Loucy (cell line): ENCODE measurements at regions not wholly inside any gene's neighbourhood (a gene's known extent, or its start where the extent isn't known, plus 50 kb on each side); places are given as distances from the start of the nearest gene placed in this dataset.

ENCODE experiments used
- H2AFZ ChIP-seq: fragments of 200-600 bp; sonication (generic); 2 replicates; pipeline ENCODE4 v1.6.0; 2016; ENCODE audit warnings: antibody characterized with exemption, mild to moderate bottlenecking, low read length, moderate library complexity
- H3F3A ChIP-seq: fragments of 200-600 bp; 2 replicates; pipeline ENCODE4 v1.6.0; 2016; ENCODE audit warnings: antibody characterized with exemption, low read depth, mild to moderate bottlenecking
- H3K27me3 ChIP-seq: fragments of 200-600 bp; sonication (generic); 2 replicates; pipeline ENCODE4 v1.6.1; 2014; ENCODE audit warnings: low read length, mild to moderate bottlenecking; ENCODE audit not compliant: insufficient read depth, poor library complexity, severe bottlenecking
- H3K36me3 ChIP-seq: fragments of 200-600 bp; sonication (generic); 2 replicates; pipeline ENCODE4 v1.6.1; 2016; ENCODE audit warnings: low read length; ENCODE audit not compliant: insufficient read depth
- H3K4me1 ChIP-seq: fragments of 200-600 bp; sonication (generic); 2 replicates; pipeline ENCODE4 v1.5.1; 2014; ENCODE audit warnings: low read length, mild to moderate bottlenecking; ENCODE audit not compliant: insufficient read depth, poor library complexity, severe bottlenecking
- H3K4me2 ChIP-seq: fragments of 200-600 bp; sonication (generic); 2 replicates; pipeline ENCODE4 v1.6.0; 2014; ENCODE audit warnings: antibody characterized with exemption, low read length, low read depth, mild to moderate bottlenecking; ENCODE audit not compliant: poor library complexity, severe bottlenecking
- H3K4me3 ChIP-seq: fragments of 200-600 bp; sonication (generic); 2 replicates; pipeline ENCODE4 v1.5.1; 2014; ENCODE audit warnings: low read length, mild to moderate bottlenecking, mixed read lengths; ENCODE audit not compliant: poor library complexity, severe bottlenecking
- H3K79me2 ChIP-seq: fragments of 200-600 bp; sonication (generic); 2 replicates; pipeline ENCODE4 v1.6.1; 2014; ENCODE audit warnings: low read length; ENCODE audit not compliant: insufficient read depth
- H3K9ac ChIP-seq: fragments of 200-600 bp; sonication (generic); 2 replicates; pipeline ENCODE4 v1.6.0; 2014; ENCODE audit warnings: mild to moderate bottlenecking, low read depth, low read length, moderate library complexity; ENCODE audit not compliant: poor library complexity, severe bottlenecking
- H3K9me2 ChIP-seq: fragments of 200-600 bp; sonication (generic); replicated peaks from 2 replicates; pipeline ENCODE4 v1.6.1; 2016; ENCODE audit warnings: low read depth, low read length, mixed read lengths
- H3K9me3 ChIP-seq: fragments of 200-600 bp; sonication (generic); 2 replicates; pipeline ENCODE4 v1.6.1; 2014; ENCODE audit warnings: mild to moderate bottlenecking, antibody characterized with exemption, low read length, low read depth; ENCODE audit not compliant: insufficient read depth
- H4K20me1 ChIP-seq: fragments of 200-600 bp; sonication (generic); 2 replicates; pipeline ENCODE4 v1.6.0; 2014; ENCODE audit warnings: antibody characterized with exemption, low read length, mild to moderate bottlenecking; ENCODE audit not compliant: insufficient read depth, poor library complexity, severe bottlenecking
- EZH2phosphoT487 ChIP-seq: fragments of 200-600 bp; IDR thresholded peaks from 2 replicates; pipeline ENCODE4 v1.6.1; 2018; ENCODE audit warnings: antibody characterized with exemption, mild to moderate bottlenecking, moderate library complexity, borderline replicate concordance
- TF ChIP-seq, protein P1 (sequence below): fragments of 200-600 bp; sonication (generic); conservative IDR thresholded peaks from 2 replicates; pipeline ENCODE4 v1.5.1; 2014; ENCODE audit warnings: mild to moderate bottlenecking, antibody characterized with exemption, low read length

DNA sequence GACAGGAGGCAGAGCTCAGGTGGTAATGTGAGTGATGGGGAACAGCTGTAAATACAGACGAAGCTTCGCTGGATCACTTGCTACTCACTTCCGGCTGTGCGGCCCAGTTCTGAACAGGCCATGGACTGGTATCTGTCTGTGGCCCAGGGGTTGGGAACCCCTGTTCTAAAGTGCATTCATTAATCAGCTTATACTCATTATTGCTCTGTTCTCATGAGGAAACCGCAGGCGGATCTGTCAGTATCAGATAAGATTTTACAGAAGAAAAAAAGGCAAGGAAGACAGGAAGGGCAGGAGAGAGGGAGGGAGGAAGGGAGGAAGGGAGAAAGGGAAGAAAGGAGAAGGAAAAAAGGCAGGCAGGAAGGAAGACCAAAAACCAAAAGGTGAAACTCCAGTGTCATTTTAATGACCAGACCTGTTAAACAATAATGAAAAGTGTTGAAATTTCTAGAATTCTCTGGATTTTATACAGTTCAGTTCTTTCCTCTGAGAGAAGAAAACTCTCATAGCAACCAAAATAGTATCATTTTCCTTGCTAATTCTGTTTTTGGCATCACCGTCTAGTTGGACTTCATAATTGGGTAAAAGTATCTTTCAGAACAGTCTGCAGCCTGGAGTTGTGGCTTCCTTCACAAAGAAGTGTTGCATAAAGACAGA lies 128.0 kb upstream of the PROK2 start:
- Histone ChIP-seq H3K36me3 (no peaks in the 10 kb centered on the region), H4K20me1 (no peaks in the 10 kb centered on the region), H2AFZ (no peak overlapping the region), H3K4me3 (no peak overlapping the region), H3K27me3 (no peaks in the 10 kb centered on the region), H3K9me2 (no peaks in the 10 kb centered on the region), H3K9ac (no peak overlapping the region), H3F3A (no peaks in the 10 kb centered on the region), H3K4me2 (no peak overlapping the region), H3K9me3 (no peaks in the 10 kb centered on the region), H3K79me2 (no peaks in the 10 kb centered on the region), H3K4me1 (peaks cover 5% of the 10 kb centered on the region)
- TF ChIP-seq EZH2phosphoT487 = no peak
- TF ChIP-seq, protein P1, sequence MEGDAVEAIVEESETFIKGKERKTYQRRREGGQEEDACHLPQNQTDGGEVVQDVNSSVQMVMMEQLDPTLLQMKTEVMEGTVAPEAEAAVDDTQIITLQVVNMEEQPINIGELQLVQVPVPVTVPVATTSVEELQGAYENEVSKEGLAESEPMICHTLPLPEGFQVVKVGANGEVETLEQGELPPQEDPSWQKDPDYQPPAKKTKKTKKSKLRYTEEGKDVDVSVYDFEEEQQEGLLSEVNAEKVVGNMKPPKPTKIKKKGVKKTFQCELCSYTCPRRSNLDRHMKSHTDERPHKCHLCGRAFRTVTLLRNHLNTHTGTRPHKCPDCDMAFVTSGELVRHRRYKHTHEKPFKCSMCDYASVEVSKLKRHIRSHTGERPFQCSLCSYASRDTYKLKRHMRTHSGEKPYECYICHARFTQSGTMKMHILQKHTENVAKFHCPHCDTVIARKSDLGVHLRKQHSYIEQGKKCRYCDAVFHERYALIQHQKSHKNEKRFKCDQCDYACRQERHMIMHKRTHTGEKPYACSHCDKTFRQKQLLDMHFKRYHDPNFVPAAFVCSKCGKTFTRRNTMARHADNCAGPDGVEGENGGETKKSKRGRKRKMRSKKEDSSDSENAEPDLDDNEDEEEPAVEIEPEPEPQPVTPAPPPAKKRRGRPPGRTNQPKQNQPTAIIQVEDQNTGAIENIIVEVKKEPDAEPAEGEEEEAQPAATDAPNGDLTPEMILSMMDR = no peak

DNA sequence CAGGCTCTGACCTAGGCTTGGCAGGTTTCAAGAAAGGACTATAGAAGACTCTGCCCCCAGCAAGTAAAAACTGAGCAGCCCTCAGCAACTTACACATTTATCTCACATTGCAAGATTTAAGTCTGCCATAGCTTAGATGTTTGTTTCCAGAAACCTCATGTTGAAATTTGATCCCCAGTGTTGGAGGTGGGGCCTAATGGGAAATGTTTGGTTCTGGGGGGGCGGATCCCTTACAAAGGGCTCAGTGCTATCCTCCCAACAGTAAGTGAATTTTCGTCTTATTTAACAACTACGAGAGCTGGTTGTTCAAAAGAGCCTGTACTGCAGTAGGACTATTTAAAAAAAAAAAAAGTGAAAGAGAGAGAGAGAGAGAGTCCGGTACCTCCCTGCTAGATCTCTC lies 125.2 kb upstream of the PROK2 start:
- no peaks in the 10 kb centered on the region for H4K20me1 ChIP-seq
- TF ChIP-seq, protein P1 = no peak
- no peak for TF ChIP-seq EZH2phosphoT487
- no peaks in the 10 kb centered on the region for H3K9me3 ChIP-seq
- no peak overlapping the region for H3K9ac ChIP-seq
- H3F3A ChIP-seq = no peaks in the 10 kb centered on the region
- no peak overlapping the region for H3K4me3 ChIP-seq
- peaks cover 14% of the 10 kb centered on the region for H3K4me1 ChIP-seq
- no peak overlapping the region for H2AFZ ChIP-seq
- no peaks in the 10 kb centered on the region for H3K79me2 ChIP-seq
- no peaks in the 10 kb centered on the region for H3K36me3 ChIP-seq
- no peak overlapping the region for H3K4me2 ChIP-seq
- no peaks in the 10 kb centered on the region for H3K9me2 ChIP-seq
- H3K27me3 ChIP-seq = no peaks in the 10 kb centered on the region

DNA sequence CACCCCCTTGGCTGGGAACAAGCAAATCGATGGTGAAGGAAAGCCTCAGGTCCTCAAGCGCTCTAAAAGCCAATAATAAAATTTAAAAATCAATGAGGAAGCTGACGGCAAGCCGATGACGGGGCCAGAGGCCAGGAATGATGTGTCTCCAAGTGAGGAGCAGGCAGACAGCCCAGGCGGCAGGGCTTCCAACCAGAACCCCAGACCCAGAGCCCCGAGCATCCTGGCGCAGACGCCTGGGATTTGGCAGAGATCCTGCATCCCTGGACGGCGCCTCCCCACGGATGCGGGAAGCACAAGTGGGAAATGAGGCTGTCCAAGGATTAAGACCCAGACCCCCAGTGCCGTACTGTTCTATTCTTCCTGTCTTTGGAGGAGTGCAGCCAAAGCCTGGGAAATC lies 123.0 kb upstream of the PROK2 start:
- no peaks in the 10 kb centered on the region for H3K9me2 ChIP-seq
- TF ChIP-seq, protein P1 = no peak
- TF ChIP-seq EZH2phosphoT487 = no peak
- no peak overlapping the region for H3K4me3 ChIP-seq
- no peak overlapping the region for H3K4me2 ChIP-seq
- no peak overlapping the region for H3K9ac ChIP-seq
- H3K27me3 ChIP-seq = no peaks in the 10 kb centered on the region
- H4K20me1 ChIP-seq = no peaks in the 10 kb centered on the region
- H3K79me2 ChIP-seq = no peaks in the 10 kb centered on the region
- no peak overlapping the region for H2AFZ ChIP-seq
- H3K36me3 ChIP-seq = no peaks in the 10 kb centered on the region
- H3K4me1 ChIP-seq = peaks cover 19% of the 10 kb centered on the region
- H3F3A ChIP-seq = no peaks in the 10 kb centered on the region
- H3K9me3 ChIP-seq = no peaks in the 10 kb centered on the region
